ENCODE measurements at regions not wholly inside any gene's neighbourhood (a gene's known extent, or its start where the extent isn't known, plus 50 kb on each side); places are given as distances from the start of the nearest gene placed in this dataset.

GRCh38 chr5:21209409-21209808 is 1221.4 kb upstream of the CDH18 start:
- POLR2A ChIA-PET (ENCODE audit: low non-redundant PET): no interaction called here
- intact Hi-C loops (cut with micrococcal nuclease; ENCODE audit: unreplicated experiment): no loop called here

GRCh38 chr5:21199087-21199486 is 1211.1 kb upstream of the CDH18 start:
- intact Hi-C loops (cut with micrococcal nuclease; ENCODE audit: unreplicated experiment): no loop called here
- no TSS peak for BruUV-seq (replicated peaks)
- CTCF ChIA-PET: no interaction called here

More at GRCh38 chr5:21209409-21209808, 1221.4 kb upstream of the CDH18 start:
- no TSS peak for BruUV-seq (replicated peaks)
- H3K27me3 ChIP-seq (replicated peaks; ENCODE audit: insufficient read depth, low read depth, low read length, poor library complexity): no peaks in the 10 kb centered on the region
- no peak overlapping the region for H3K4me3 ChIP-seq (ENCODE audit: low read depth, low read length, poor library complexity, severe bottlenecking)
- H3K4me1 ChIP-seq (ENCODE audit: insufficient read depth, low read length, poor library complexity, severe bottlenecking): no peaks in the 10 kb centered on the region
- no peaks in the 10 kb centered on the region for H3K36me3 ChIP-seq (ENCODE audit: insufficient read depth, low read length, poor library complexity, severe bottlenecking)
- TF ChIP-seq EZH2 (IDR thresholded peaks at IDR 0.05; ENCODE audit: borderline replicate concordance, low read depth, low read length, poor library complexity, severe bottlenecking) (no peak), CTCF (conservative IDR thresholded peaks at IDR 0.05; ENCODE audit: low read depth, low read length) (no peak)
- DNase-seq (ENCODE audit: low spot score): no peak
- H3K27ac ChIP-seq (ENCODE audit: low read depth, low read length, poor library complexity, severe bottlenecking): no peak overlapping the region
- CTCF ChIA-PET: no interaction called here
- H3K9me3 ChIP-seq (ENCODE audit: low read depth, low read length, poor library complexity, severe bottlenecking): no peaks in the 10 kb centered on the region

GRCh38 chr5:21195145-21195544 is 1207.1 kb upstream of the CDH18 start:
- no TSS peak for BruUV-seq (replicated peaks)

More at GRCh38 chr5:21199087-21199486, 1211.1 kb upstream of the CDH18 start:
- Histone ChIP-seq H3K4me1 (ENCODE audit: insufficient read depth, low read length, poor library complexity, severe bottlenecking) (peaks cover 13% of the 10 kb centered on the region), H3K27ac (ENCODE audit: low read depth, low read length, poor library complexity, severe bottlenecking) (no peak overlapping the region), H3K9me3 (ENCODE audit: low read depth, low read length, poor library complexity, severe bottlenecking) (no peaks in the 10 kb centered on the region), H3K4me3 (ENCODE audit: low read depth, low read length, poor library complexity, severe bottlenecking) (no peak overlapping the region), H3K27me3 (replicated peaks; ENCODE audit: insufficient read depth, low read depth, low read length, poor library complexity) (no peaks in the 10 kb centered on the region), H3K36me3 (ENCODE audit: insufficient read depth, low read length, poor library complexity, severe bottlenecking) (no peaks in the 10 kb centered on the region)
- no peak for TF ChIP-seq CTCF (conservative IDR thresholded peaks at IDR 0.05; ENCODE audit: low read depth, low read length)
- no peak for TF ChIP-seq EZH2 (IDR thresholded peaks at IDR 0.05; ENCODE audit: borderline replicate concordance, low read depth, low read length, poor library complexity, severe bottlenecking)
- no peak for DNase-seq (ENCODE audit: low spot score)
- POLR2A ChIA-PET (ENCODE audit: low non-redundant PET): no interaction called here

More at GRCh38 chr5:21195145-21195544, 1207.1 kb upstream of the CDH18 start:
- Histone ChIP-seq H3K4me1 (ENCODE audit: insufficient read depth, low read length, poor library complexity, severe bottlenecking) (peaks cover 19% of the 10 kb centered on the region), H3K27ac (ENCODE audit: low read depth, low read length, poor library complexity, severe bottlenecking) (no peak overlapping the region), H3K27me3 (replicated peaks; ENCODE audit: insufficient read depth, low read depth, low read length, poor library complexity) (no peaks in the 10 kb centered on the region), H3K9me3 (ENCODE audit: low read depth, low read length, poor library complexity, severe bottlenecking) (no peaks in the 10 kb centered on the region), H3K36me3 (ENCODE audit: insufficient read depth, low read length, poor library complexity, severe bottlenecking) (no peaks in the 10 kb centered on the region), H3K4me3 (ENCODE audit: low read depth, low read length, poor library complexity, severe bottlenecking) (no peak overlapping the region)
- TF ChIP-seq CTCF (conservative IDR thresholded peaks at IDR 0.05; ENCODE audit: low read depth, low read length) (no peak), EZH2 (IDR thresholded peaks at IDR 0.05; ENCODE audit: borderline replicate concordance, low read depth, low read length, poor library complexity, severe bottlenecking) (no peak)
- DNase-seq (ENCODE audit: low spot score): no peak
- intact Hi-C loops (cut with micrococcal nuclease; ENCODE audit: unreplicated experiment): no loop called here
- POLR2A ChIA-PET (ENCODE audit: low non-redundant PET): no interaction called here
- CTCF ChIA-PET: no interaction called here

Data from A673 (cell line).